KMS-11 (cell line): ENCODE measurements at regions not wholly inside any gene's neighbourhood (a gene's known extent, or its start where the extent isn't known, plus 50 kb on each side); places are given as distances from the start of the nearest gene placed in this dataset.

ENCODE experiments used
- H2AFZ ChIP-seq: fragments of 200-600 bp; sonication (generic); 2 replicates; pipeline ENCODE4 v1.6.1; 2016; ENCODE audit warnings: antibody characterized with exemption, mixed run types, low read depth
- H3K27ac ChIP-seq: fragments of 200-600 bp; sonication (generic); 2 replicates; pipeline ENCODE4 v1.6.1; 2016; ENCODE audit warnings: mild to moderate bottlenecking, mixed run types
- H3K27me3 ChIP-seq: fragments of 200-600 bp; sonication (generic); 2 replicates; pipeline ENCODE4 v1.6.1; 2017; ENCODE audit warnings: mild to moderate bottlenecking, low read depth, mixed run types, moderate library complexity; ENCODE audit not compliant: insufficient read depth
- H3K36me3 ChIP-seq: fragments of 200-600 bp; sonication (generic); 2 replicates; pipeline ENCODE4 v1.6.1; 2017; ENCODE audit warnings: mild to moderate bottlenecking, mixed run types; ENCODE audit not compliant: insufficient read depth
- H3K4me1 ChIP-seq: fragments of 200-600 bp; sonication (generic); 2 replicates; pipeline ENCODE4 v1.6.1; 2016; ENCODE audit warnings: mild to moderate bottlenecking, low read depth, mixed run types; ENCODE audit not compliant: poor library complexity, severe bottlenecking
- H3K4me2 ChIP-seq: fragments of 200-600 bp; sonication (generic); 2 replicates; pipeline ENCODE4 v1.7.0; 2016; ENCODE audit warnings: mild to moderate bottlenecking, mixed run types
- H3K4me3 ChIP-seq: fragments of 200-600 bp; sonication (generic); IDR thresholded peaks from 2 replicates; pipeline ENCODE4 v1.6.1; 2017; ENCODE audit warnings: low read depth, low read length, mixed read lengths; ENCODE audit not compliant: insufficient read depth
- H3K79me2 ChIP-seq: fragments of 200-600 bp; sonication (generic); 2 replicates; pipeline ENCODE4 v1.6.1; 2016; ENCODE audit warnings: low read depth, mixed run types; ENCODE audit not compliant: insufficient read depth
- H3K9ac ChIP-seq: fragments of 200-600 bp; sonication (generic); 2 replicates; pipeline ENCODE4 v1.6.1; 2016; ENCODE audit warnings: mild to moderate bottlenecking, mixed run types
- H4K20me1 ChIP-seq: fragments of 200-600 bp; sonication (generic); 2 replicates; pipeline ENCODE4 v1.6.1; 2016; ENCODE audit warnings: mild to moderate bottlenecking, mixed run types; ENCODE audit not compliant: insufficient read depth
- CTCF ChIP-seq: fragments of 200-600 bp; sonication (generic); conservative IDR thresholded peaks from 2 replicates; pipeline ENCODE4 v1.6.1; 2017; ENCODE audit warnings: low read depth, mild to moderate bottlenecking, antibody characterized with exemption, low read length, moderate library complexity, mixed read lengths

- H3K4me1 ChIP-seq = no peaks in the 10 kb centered on the region
- H3K27ac ChIP-seq = no peak overlapping the region
- no peak overlapping the region for H3K4me2 ChIP-seq
- no peak overlapping the region for H3K4me3 ChIP-seq
- no peaks in the 10 kb centered on the region for H3K27me3 ChIP-seq
- no peak overlapping the region for H2AFZ ChIP-seq
- no peaks in the 10 kb centered on the region for H3K36me3 ChIP-seq
- TF ChIP-seq CTCF = no peak
- H3K79me2 ChIP-seq = no peaks in the 10 kb centered on the region
- H4K20me1 ChIP-seq = no peaks in the 10 kb centered on the region
- no peak overlapping the region for H3K9ac ChIP-seq
Observed at GRCh38 chr21:16625491-16625890, 887.4 kb upstream of the CXADR start.

- Histone ChIP-seq H3K36me3 (no peaks in the 10 kb centered on the region), H3K4me1 (no peaks in the 10 kb centered on the region), H4K20me1 (no peaks in the 10 kb centered on the region), H2AFZ (no peak overlapping the region), H3K4me2 (no peak overlapping the region), H3K27ac (no peak overlapping the region), H3K4me3 (no peak overlapping the region), H3K27me3 (no peaks in the 10 kb centered on the region), H3K79me2 (no peaks in the 10 kb centered on the region), H3K9ac (no peak overlapping the region)
- TF ChIP-seq CTCF = no peak
Observed at GRCh38 chr21:16633831-16634459, 878.9 kb upstream of the CXADR start.

GRCh38 chr21:16634515-16634914 lies 878.3 kb upstream of the CXADR start:
- no peaks in the 10 kb centered on the region for H3K79me2 ChIP-seq
- no peak overlapping the region for H3K4me3 ChIP-seq
- TF ChIP-seq CTCF = no peak
- H3K27ac ChIP-seq = no peak overlapping the region
- H3K4me1 ChIP-seq = no peaks in the 10 kb centered on the region
- H2AFZ ChIP-seq = no peak overlapping the region
- no peak overlapping the region for H3K9ac ChIP-seq
- H3K36me3 ChIP-seq = no peaks in the 10 kb centered on the region
- no peaks in the 10 kb centered on the region for H4K20me1 ChIP-seq
- no peaks in the 10 kb centered on the region for H3K27me3 ChIP-seq
- no peak overlapping the region for H3K4me2 ChIP-seq

GRCh38 chr21:16640297-16641027 lies 872.4 kb upstream of the CXADR start:
- H3K27me3 ChIP-seq = no peaks in the 10 kb centered on the region
- no peak overlapping the region for H3K4me3 ChIP-seq
- no peaks in the 10 kb centered on the region for H4K20me1 ChIP-seq
- no peak overlapping the region for H2AFZ ChIP-seq
- H3K4me1 ChIP-seq = no peaks in the 10 kb centered on the region
- H3K4me2 ChIP-seq = no peak overlapping the region
- H3K9ac ChIP-seq = no peak overlapping the region
- H3K27ac ChIP-seq = no peak overlapping the region
- TF ChIP-seq CTCF = no peak
- H3K79me2 ChIP-seq = no peaks in the 10 kb centered on the region
- H3K36me3 ChIP-seq = no peaks in the 10 kb centered on the region
